ENCODE measurements at regions not wholly inside any gene's neighbourhood (a gene's known extent, or its start where the extent isn't known, plus 50 kb on each side); places are given as distances from the start of the nearest gene placed in this dataset.

GRCh38 chr6:44682987-44683779, 295.7 kb downstream of the CDC5L start:
- no peak for DNase-seq

- DNase-seq = no peak
These were observed 297.7 kb downstream of the CDC5L start for GRCh38 chr6:44685213-44685612.

- no peak for DNase-seq
These were observed 308.6 kb downstream of the CDC5L start for GRCh38 chr6:44696099-44696498.

- DNase-seq = no peak
These were observed 309.2 kb downstream of the CDC5L start for GRCh38 chr6:44696686-44697085.

GRCh38 chr6:44697327-44697726, 309.8 kb downstream of the CDC5L start:
- no peak for DNase-seq

GRCh38 chr6:44698602-44699001, 311.1 kb downstream of the CDC5L start:
- no peak for DNase-seq

GRCh38 chr6:44699082-44699481, 311.6 kb downstream of the CDC5L start:
- no peak for DNase-seq

- DNase-seq = no peak
These were observed 312.3 kb downstream of the CDC5L start for GRCh38 chr6:44699851-44700250.

- no peak for DNase-seq
These were observed 312.9 kb downstream of the CDC5L start for GRCh38 chr6:44700422-44700821.

GRCh38 chr6:44701038-44701636, 313.6 kb downstream of the CDC5L start:
- no peak for DNase-seq

- no peak for DNase-seq
These were observed 314.2 kb downstream of the CDC5L start for GRCh38 chr6:44701637-44702101.

- DNase-seq = no peak
These were observed 314.8 kb downstream of the CDC5L start for GRCh38 chr6:44702292-44702691.

GRCh38 chr6:44704240-44705150, 317.0 kb downstream of the CDC5L start:
- DNase-seq = no peak

GRCh38 chr6:44705596-44705995, 318.1 kb downstream of the CDC5L start:
- no peak for DNase-seq

- DNase-seq = no peak
These were observed 318.5 kb downstream of the CDC5L start for GRCh38 chr6:44706011-44706410.

- no peak for DNase-seq
These were observed 320.7 kb downstream of the CDC5L start for GRCh38 chr6:44708208-44708607.

GRCh38 chr6:44712353-44713111, 325.0 kb downstream of the CDC5L start:
- no peak for DNase-seq

GRCh38 chr6:44715188-44715587, 327.7 kb downstream of the CDC5L start:
- no peak for DNase-seq

GRCh38 chr6:44715925-44716324, 328.4 kb downstream of the CDC5L start:
- DNase-seq = no peak

GRCh38 chr6:44717431-44717830, 329.9 kb downstream of the CDC5L start:
- no peak for DNase-seq

- no peak for DNase-seq
These were observed 334.6 kb downstream of the CDC5L start for GRCh38 chr6:44721954-44722578.

- DNase-seq = no peak
These were observed 335.2 kb downstream of the CDC5L start for GRCh38 chr6:44722736-44723135.
